ENCODE measurements at regions not wholly inside any gene's neighbourhood (a gene's known extent, or its start where the extent isn't known, plus 50 kb on each side); places are given as distances from the start of the nearest gene placed in this dataset.

DNA sequence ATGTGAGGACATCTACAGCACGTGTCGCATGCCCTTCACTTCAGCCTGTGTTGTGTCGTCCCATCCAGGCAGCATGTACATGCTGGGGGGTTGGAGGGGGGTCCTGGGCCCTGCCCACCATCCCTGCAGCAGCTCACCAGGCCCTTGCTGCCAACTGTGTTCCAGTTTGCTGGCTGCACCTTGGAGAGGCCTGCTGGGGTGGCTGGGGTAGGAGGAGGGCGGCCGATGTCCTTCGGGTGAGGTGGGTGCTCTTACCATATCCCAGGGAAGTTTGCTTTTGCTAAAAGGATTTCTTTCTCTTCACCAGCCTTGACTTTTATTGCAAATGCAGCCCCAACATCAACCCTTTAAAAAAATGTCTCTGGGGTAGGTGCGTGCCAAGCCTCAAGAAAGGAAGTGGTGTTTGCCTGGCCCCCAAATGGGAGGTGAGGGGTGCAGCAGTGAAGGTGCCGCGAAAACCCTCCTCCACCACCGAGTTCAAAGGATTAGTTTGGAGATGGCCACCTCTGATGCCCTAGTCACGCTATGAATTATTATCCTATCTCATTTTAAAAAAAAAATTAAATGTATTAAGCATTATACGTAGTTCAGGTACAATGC, 165.8 kb upstream of the KLF6 start:
- TF ChIP-seq CTCF (IDR thresholded peaks at IDR 0.05) = no peak
- Histone ChIP-seq H3K36me3 (no peaks in the 10 kb centered on the region), H3K9me3 (no peaks in the 10 kb centered on the region), H3K27ac (no peak overlapping the region), H3K4me3 (no peak overlapping the region), H3K4me1 (no peaks in the 10 kb centered on the region), H3K27me3 (ENCODE audit: low read depth) (no peaks in the 10 kb centered on the region)
- DNase-seq (no peak), ATAC-seq (peak in 1 of 2 donors; percentile 15)
- intact Hi-C loops (cut with DNase I) = no loop called here

DNA sequence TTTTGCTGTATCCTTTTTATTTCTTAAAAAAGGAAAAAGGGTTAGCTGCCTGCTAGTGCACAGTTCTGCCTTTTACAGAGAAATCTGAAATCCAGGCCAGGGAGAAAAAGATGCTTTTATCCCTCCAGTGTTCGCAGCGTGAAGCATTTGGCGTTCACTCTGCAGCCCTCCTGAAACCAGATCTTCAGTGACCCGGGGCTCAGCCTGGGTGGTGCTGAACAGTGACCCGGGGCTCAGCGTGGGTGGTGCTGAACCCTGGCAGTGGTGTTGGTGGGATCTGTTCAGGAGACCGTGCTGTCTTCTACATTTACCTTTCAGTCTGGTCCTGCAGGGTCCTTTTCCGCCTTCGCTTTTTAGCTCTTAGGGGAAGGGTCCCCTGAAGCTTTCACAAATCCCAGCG, 164.7 kb upstream of the KLF6 start:
- TF ChIP-seq CTCF (IDR thresholded peaks at IDR 0.05) = no peak
- intact Hi-C loops (cut with DNase I) = no loop called here

DNA sequence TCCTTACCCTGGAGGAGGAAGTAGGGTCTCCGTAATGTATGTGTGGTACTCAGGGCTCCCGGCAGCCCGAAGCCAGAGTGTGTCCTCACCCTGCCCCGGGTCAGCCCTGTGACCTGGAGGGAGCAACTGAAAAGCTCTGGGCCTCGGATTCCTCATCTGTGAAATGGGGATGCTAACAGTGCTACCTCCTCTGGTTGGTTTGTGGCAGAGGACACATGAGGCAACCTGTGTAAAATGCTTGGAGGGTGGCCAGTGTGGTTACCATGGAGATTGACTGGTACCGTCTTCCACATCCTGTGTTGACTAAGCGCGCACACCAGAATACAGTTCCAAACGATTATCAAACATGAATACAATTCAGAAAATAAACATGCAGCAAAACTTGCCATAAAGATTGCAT, 163.8 kb upstream of the KLF6 start:
- H3K36me3 ChIP-seq = no peaks in the 10 kb centered on the region
- H3K27ac ChIP-seq = no peak overlapping the region
- no peak overlapping the region for H3K4me3 ChIP-seq
- intact Hi-C loops (cut with DNase I) = no loop called here
- no peaks in the 10 kb centered on the region for H3K4me1 ChIP-seq
- no peaks in the 10 kb centered on the region for H3K27me3 ChIP-seq (ENCODE audit: low read depth)
- no peaks in the 10 kb centered on the region for H3K9me3 ChIP-seq
- ATAC-seq (peak; percentile 68), DNase-seq (no peak)
- TF ChIP-seq CTCF (IDR thresholded peaks at IDR 0.05) = no peak

More for the DNA sequence above, 164.7 kb upstream of the KLF6 start:
- Histone ChIP-seq H3K4me1 (no peaks in the 10 kb centered on the region), H3K27me3 (ENCODE audit: low read depth) (no peaks in the 10 kb centered on the region), H3K36me3 (no peaks in the 10 kb centered on the region), H3K9me3 (no peaks in the 10 kb centered on the region), H3K27ac (no peak overlapping the region), H3K4me3 (no peak overlapping the region)
- DNase-seq (no peak), ATAC-seq (no peak)

DNA sequence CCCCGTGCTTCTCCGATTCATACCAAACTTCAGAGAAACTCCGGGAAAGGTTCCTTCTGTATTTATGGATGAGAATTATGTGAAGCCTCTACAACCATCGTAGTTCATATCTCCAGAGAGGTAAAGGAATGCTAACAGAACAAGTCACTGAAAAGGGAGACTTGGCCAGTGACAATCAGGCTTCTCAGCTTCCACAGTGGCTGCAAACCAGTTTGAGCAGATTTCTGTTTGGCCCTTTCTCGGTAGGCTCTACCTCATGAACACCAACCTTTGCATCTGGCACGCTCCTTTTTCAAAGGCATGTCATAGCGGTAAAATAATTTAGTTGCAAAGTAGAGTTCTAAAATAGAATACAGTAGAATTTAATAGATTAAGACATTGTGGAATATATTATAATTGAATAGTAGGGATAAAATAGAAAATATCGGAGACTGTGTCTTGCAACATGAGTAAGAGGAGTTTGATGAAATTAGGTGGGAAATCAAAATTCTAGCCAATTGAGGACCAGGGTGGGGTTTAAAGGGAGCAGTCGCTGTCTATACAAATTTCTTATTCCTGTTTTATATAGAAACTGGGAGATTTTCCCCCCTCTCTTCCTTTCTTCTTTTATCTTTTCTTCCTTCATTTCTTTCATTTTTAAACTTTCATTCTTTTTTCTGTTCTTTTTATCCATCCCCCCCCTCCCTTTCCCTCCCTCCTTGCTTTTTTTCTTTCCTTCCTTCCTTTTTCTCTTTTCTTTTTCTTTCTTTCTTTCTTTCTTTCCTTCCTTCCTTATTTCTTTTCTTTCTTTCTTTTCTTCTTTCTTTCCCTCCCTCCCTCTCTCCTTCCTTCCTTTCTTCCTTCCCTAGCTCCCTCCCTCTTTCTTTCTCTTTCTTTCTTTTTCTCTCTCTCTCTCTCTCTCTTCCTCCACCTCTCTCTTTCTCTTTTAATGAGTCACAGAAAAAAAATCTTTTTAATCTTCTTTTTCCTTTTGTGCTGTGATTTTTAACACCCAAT, 161.5 kb upstream of the KLF6 start:
- H3K27ac ChIP-seq = no peak overlapping the region
- DNase-seq = no peak
- no peak for TF ChIP-seq CTCF (IDR thresholded peaks at IDR 0.05)

GRCh38 chr10:3945026-3945425, 160.0 kb upstream of the KLF6 start:
- DNase-seq = no peak
- Histone ChIP-seq H3K4me1 (no peaks in the 10 kb centered on the region), H3K27me3 (ENCODE audit: low read depth) (no peaks in the 10 kb centered on the region), H3K36me3 (no peaks in the 10 kb centered on the region), H3K4me3 (no peak overlapping the region), H3K9me3 (no peaks in the 10 kb centered on the region), H3K27ac (no peak overlapping the region)
- intact Hi-C loops (cut with DNase I) = no loop called here
- no peak for ATAC-seq
- TF ChIP-seq CTCF (IDR thresholded peaks at IDR 0.05) = no peak

More for the DNA sequence above, 161.5 kb upstream of the KLF6 start:
- peak in 1 of 2 donors; percentile 44 for ATAC-seq
- intact Hi-C loops (cut with DNase I) = no loop called here
- Histone ChIP-seq H3K36me3 (no peaks in the 10 kb centered on the region), H3K4me1 (no peaks in the 10 kb centered on the region), H3K4me3 (no peak overlapping the region), H3K27me3 (ENCODE audit: low read depth) (no peaks in the 10 kb centered on the region), H3K9me3 (no peaks in the 10 kb centered on the region)

All from lower lobe of right lung (tissue), 2 donors.